ENCODE measurements at regions not wholly inside any gene's neighbourhood (a gene's known extent, or its start where the extent isn't known, plus 50 kb on each side); places are given as distances from the start of the nearest gene placed in this dataset.

DNA sequence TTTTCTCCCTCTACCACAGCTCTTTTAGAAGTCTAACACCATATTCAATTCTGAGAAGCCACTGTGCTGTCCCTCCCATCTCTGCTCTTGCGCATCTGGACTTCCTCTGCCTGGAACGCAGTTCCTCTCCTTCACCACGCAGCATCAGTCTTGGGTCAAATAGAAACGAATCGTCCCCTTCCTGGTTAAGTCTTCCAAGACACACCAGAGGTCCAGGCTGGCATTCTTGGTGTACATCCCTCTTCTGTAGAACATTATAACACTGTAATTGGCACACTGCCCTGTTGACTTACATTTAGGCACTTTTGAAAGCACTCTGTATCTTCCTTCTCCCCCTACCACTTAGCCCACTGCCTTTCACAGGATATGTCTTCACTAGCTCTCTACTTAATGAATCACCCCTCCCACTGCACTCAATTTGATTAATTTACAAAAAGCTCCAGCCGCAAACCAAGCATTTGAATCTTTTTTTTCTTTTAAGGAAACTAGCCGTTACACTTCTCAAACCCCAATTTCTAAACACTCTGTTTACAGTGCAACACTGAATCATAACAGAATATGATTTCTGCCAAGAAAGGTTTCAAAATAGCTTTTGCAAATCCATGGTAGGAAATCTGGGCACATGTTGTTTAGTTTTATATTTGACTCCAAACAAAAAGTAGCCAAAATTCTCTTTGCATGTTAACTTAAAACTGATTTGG lies 140.8 kb upstream of the CARMIL1 start (continued):
- no peak for TF ChIP-seq MYB (IDR thresholded peaks at IDR 0.05; ENCODE audit: borderline replicate concordance, low read depth, low read length)
- no peak for TF ChIP-seq HSF1 (IDR thresholded peaks at IDR 0.05; ENCODE audit: low read depth, low read length)
- TF ChIP-seq HDGF (IDR thresholded peaks at IDR 0.05), result peak; percentile 78; the same call in 1 of the 2 replicates
- no peak for TF ChIP-seq PRDM15 (CRISPR knock-in tag; IDR thresholded peaks at IDR 0.05)
- TF ChIP-seq PKNOX1 (IDR thresholded peaks at IDR 0.05), result peak; percentile 27; the same call in 1 of the 2 replicates
- TF ChIP-seq, protein P1, sequence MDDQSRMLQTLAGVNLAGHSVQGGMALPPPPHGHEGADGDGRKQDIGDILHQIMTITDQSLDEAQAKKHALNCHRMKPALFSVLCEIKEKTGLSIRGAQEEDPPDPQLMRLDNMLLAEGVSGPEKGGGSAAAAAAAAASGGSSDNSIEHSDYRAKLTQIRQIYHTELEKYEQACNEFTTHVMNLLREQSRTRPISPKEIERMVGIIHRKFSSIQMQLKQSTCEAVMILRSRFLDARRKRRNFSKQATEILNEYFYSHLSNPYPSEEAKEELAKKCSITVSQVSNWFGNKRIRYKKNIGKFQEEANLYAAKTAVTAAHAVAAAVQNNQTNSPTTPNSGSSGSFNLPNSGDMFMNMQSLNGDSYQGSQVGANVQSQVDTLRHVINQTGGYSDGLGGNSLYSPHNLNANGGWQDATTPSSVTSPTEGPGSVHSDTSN (IDR thresholded peaks at IDR 0.05; ENCODE audit: insufficient replicate concordance, low read depth, low read length), result no peak
- no peak for TF ChIP-seq KDM1A (IDR thresholded peaks at IDR 0.05; ENCODE audit: borderline replicate concordance)
- TF ChIP-seq CEBPB (IDR thresholded peaks at IDR 0.05; ENCODE audit: borderline replicate concordance in 1 of 2, low read depth in 2 of 2, low read length in 2 of 2), result no peak
- no peak for TF ChIP-seq HDAC6 (IDR thresholded peaks at IDR 0.05; ENCODE audit: unreplicated experiment)
- peak; percentile 79 for TF ChIP-seq TAF1 (IDR thresholded peaks at IDR 0.05; ENCODE audit: borderline replicate concordance, low read depth, low read length)
- TF ChIP-seq DPF2 (IDR thresholded peaks at IDR 0.05), result peak; percentile 40; the same call in 1 of the 2 replicates
- TF ChIP-seq YY1 (IDR thresholded peaks at IDR 0.05; ENCODE audit: low read depth, low read length), result peak; percentile 21; the same call in 1 of the 2 replicates
- TF ChIP-seq NFXL1 (IDR thresholded peaks at IDR 0.05; ENCODE audit: borderline replicate concordance), result no peak
- TF ChIP-seq, protein P2, sequence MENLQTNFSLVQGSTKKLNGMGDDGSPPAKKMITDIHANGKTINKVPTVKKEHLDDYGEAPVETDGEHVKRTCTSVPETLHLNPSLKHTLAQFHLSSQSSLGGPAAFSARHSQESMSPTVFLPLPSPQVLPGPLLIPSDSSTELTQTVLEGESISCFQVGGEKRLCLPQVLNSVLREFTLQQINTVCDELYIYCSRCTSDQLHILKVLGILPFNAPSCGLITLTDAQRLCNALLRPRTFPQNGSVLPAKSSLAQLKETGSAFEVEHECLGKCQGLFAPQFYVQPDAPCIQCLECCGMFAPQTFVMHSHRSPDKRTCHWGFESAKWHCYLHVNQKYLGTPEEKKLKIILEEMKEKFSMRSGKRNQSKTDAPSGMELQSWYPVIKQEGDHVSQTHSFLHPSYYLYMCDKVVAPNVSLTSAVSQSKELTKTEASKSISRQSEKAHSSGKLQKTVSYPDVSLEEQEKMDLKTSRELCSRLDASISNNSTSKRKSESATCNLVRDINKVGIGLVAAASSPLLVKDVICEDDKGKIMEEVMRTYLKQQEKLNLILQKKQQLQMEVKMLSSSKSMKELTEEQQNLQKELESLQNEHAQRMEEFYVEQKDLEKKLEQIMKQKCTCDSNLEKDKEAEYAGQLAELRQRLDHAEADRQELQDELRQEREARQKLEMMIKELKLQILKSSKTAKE (IDR thresholded peaks at IDR 0.05; ENCODE audit: low read depth, poor library complexity, severe bottlenecking), result no peak
- TF ChIP-seq RUNX3 (IDR thresholded peaks at IDR 0.05; ENCODE audit: low read length), result peak; percentile 62
- TF ChIP-seq, protein P3, sequence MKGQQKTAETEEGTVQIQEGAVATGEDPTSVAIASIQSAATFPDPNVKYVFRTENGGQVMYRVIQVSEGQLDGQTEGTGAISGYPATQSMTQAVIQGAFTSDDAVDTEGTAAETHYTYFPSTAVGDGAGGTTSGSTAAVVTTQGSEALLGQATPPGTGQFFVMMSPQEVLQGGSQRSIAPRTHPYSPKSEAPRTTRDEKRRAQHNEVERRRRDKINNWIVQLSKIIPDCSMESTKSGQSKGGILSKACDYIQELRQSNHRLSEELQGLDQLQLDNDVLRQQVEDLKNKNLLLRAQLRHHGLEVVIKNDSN (IDR thresholded peaks at IDR 0.05; ENCODE audit: borderline replicate concordance, extremely low read length, insufficient read depth, low read depth, low read length), result no peak

Data from GM12878 (cell line).